ENCODE measurements at regions not wholly inside any gene's neighbourhood (a gene's known extent, or its start where the extent isn't known, plus 50 kb on each side); places are given as distances from the start of the nearest gene placed in this dataset.

DNA sequence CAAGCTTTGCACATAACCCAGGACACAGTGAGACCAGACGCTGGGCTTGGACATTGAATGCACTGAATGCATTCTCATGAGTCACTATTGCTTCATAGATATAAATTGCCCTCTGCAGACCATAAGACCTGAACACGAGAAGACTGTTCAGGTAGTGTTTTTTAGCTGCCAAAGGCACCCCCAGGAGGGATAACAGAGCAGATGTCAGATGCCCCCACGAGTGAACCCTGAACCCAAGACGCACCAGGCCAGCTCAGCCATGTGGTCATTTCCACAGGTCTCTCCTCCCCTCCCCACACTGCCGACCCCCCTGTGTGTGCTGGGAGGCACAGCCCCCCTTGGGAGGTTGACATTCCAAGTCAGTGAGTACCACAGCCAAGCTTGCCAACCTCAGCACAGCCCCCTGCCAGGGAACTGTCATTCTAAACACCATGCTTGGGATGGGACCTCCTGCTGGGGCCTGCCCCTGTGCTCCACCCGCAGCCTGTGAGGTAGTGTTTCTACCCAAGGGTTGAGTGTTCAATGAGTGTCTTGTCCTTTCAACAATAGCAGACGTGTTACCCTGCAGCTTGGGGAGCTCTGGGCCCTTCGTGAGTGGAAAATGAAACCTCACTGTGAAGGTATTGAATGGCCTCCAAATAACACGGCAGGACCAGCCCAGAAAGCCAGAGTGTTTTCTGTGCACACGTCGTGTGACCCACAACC, 68.2 kb downstream of the PSMG1 start:
- intact Hi-C loops (cut with micrococcal nuclease; ENCODE audit: unreplicated experiment) (no loop called here), in situ Hi-C loops (cut with MboI) (no loop called here)
- ChIA-PET POLR2A (no interaction called here), CTCF (no interaction called here), SMC1A (ENCODE audit: uncharacterized antibody, unreplicated experiment) (no interaction called here), RAD21 (ENCODE audit: unreplicated experiment) (no interaction called here)
- no TSS peak for BruUV-seq (replicated peaks)
- Histone ChIP-seq H3K9me3 (replicated peaks; ENCODE audit: control insufficient read depth, insufficient read depth, low read length) (no peaks in the 10 kb centered on the region), H4K20me1 (ENCODE audit: control insufficient read depth, insufficient read depth) (no peaks in the 10 kb centered on the region), H3K27me3 (replicated peaks in 1 of 2; ENCODE audit: control insufficient read depth in 2 of 2, insufficient read depth in 2 of 2, low read length in 1 of 2) (no peaks in the 10 kb centered on the region), H3K27ac (ENCODE audit: control insufficient read depth, insufficient read depth) (no peak overlapping the region), H3K79me2 (ENCODE audit: control insufficient read depth, insufficient read depth, low read length) (no peaks in the 10 kb centered on the region), H2AFZ (ENCODE audit: control insufficient read depth, low read depth, low read length) (no peak overlapping the region), H3K36me3 (ENCODE audit: control insufficient read depth in 2 of 2, insufficient read depth in 2 of 2, low read length in 1 of 2) (no peaks in the 10 kb centered on the region), H3K4me1 (ENCODE audit: control insufficient read depth, insufficient read depth, low read length) (no peaks in the 10 kb centered on the region), H3K4me3 (no peak overlapping the region), H3K4me2 (ENCODE audit: control insufficient read depth, insufficient read depth) (no peak overlapping the region), H3K9ac (ENCODE audit: control insufficient read depth, insufficient read depth, low read length) (no peak overlapping the region)
- FAIRE-seq (no peak), ATAC-seq (no peak), DNase-seq (ENCODE audit: low read depth, low spot score) (no peak)
- TF ChIP-seq, protein P1, sequence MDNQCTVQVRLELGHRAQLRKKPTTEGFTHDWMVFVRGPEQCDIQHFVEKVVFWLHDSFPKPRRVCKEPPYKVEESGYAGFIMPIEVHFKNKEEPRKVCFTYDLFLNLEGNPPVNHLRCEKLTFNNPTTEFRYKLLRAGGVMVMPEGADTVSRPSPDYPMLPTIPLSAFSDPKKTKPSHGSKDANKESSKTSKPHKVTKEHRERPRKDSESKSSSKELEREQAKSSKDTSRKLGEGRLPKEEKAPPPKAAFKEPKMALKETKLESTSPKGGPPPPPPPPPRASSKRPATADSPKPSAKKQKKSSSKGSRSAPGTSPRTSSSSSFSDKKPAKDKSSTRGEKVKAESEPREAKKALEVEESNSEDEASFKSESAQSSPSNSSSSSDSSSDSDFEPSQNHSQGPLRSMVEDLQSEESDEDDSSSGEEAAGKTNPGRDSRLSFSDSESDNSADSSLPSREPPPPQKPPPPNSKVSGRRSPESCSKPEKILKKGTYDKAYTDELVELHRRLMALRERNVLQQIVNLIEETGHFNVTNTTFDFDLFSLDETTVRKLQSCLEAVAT (IDR thresholded peaks at IDR 0.05) = no peak
- TF ChIP-seq BCL11A (IDR thresholded peaks at IDR 0.05; ENCODE audit: low read depth, low read length) = no peak
- TF ChIP-seq EZH2 (IDR thresholded peaks at IDR 0.05; ENCODE audit: borderline replicate concordance, control insufficient read depth, low read depth, low read length) = no peak
- TF ChIP-seq LARP7 (IDR thresholded peaks at IDR 0.05) = no peak
- no peak for TF ChIP-seq NBN (IDR thresholded peaks at IDR 0.05)
- no peak for TF ChIP-seq ETV6 (conservative IDR thresholded peaks at IDR 0.05 in 1 of 2, IDR thresholded peaks at IDR 0.05 in 1 of 2; ENCODE audit: borderline replicate concordance in 1 of 2, low read depth in 1 of 2)
- TF ChIP-seq CREM (IDR thresholded peaks at IDR 0.05; ENCODE audit: low read depth) = no peak
- TF ChIP-seq FOXK2 (IDR thresholded peaks at IDR 0.05) = no peak
- TF ChIP-seq BRCA1 (IDR thresholded peaks at IDR 0.05; ENCODE audit: low read depth, low read length) = no peak
- no peak for TF ChIP-seq KDM1A (IDR thresholded peaks at IDR 0.05; ENCODE audit: borderline replicate concordance)
- no peak for TF ChIP-seq CHD1 (IDR thresholded peaks at IDR 0.05; ENCODE audit: low read depth, low read length)
- no peak for TF ChIP-seq FOXM1 (IDR thresholded peaks at IDR 0.05; ENCODE audit: low read depth, low read length)
- TF ChIP-seq YBX1 (IDR thresholded peaks at IDR 0.05) = no peak
- TF ChIP-seq SPI1 (IDR thresholded peaks at IDR 0.05; ENCODE audit: borderline replicate concordance, insufficient read depth, low read depth, low read length) = no peak
- TF ChIP-seq, protein P2, sequence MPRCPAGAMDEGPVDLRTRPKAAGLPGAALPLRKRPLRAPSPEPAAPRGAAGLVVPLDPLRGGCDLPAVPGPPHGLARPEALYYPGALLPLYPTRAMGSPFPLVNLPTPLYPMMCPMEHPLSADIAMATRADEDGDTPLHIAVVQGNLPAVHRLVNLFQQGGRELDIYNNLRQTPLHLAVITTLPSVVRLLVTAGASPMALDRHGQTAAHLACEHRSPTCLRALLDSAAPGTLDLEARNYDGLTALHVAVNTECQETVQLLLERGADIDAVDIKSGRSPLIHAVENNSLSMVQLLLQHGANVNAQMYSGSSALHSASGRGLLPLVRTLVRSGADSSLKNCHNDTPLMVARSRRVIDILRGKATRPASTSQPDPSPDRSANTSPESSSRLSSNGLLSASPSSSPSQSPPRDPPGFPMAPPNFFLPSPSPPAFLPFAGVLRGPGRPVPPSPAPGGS (IDR thresholded peaks at IDR 0.05; ENCODE audit: borderline replicate concordance, insufficient read depth, low read depth, low read length, poor library complexity, severe bottlenecking) = no peak
- no peak for TF ChIP-seq ZNF274 (IDR thresholded peaks at IDR 0.05; ENCODE audit: insufficient read depth, insufficient read length)
- no peak for TF ChIP-seq RBBP5 (conservative IDR thresholded peaks at IDR 0.05)
- TF ChIP-seq NFIC (IDR thresholded peaks at IDR 0.05; ENCODE audit: low read depth, low read length) = no peak
- no peak for TF ChIP-seq DPF2 (IDR thresholded peaks at IDR 0.05)
- no peak for TF ChIP-seq ATF7 (IDR thresholded peaks at IDR 0.05; ENCODE audit: low read depth)
- WGBS (ENCODE audit: insufficient coverage, insufficient replicate concordance, low lambda C conversion rate, missing lambda C conversion rate) = 30% methylated on average over 11 of the region's 11 CpGs

Measured in GM12878 (cell line).